Caco-2 (cell line): ENCODE measurements at regions not wholly inside any gene's neighbourhood (a gene's known extent, or its start where the extent isn't known, plus 50 kb on each side); places are given as distances from the start of the nearest gene placed in this dataset.
"Not testable (repeated sequence)": the region's sequence is repeated elsewhere in the genome, so short reads cannot be mapped to it uniquely, and the experiment has no call there.

Experiments
- BruUV-seq: library from RNA; stranded (reverse); fragments of 400-500 nt; replicated peaks from 2 replicates; lab custom pipeline; 2021; lab: Mats Ljungman, UMichigan
- CTCF ChIA-PET: fragments of 300-600 bp; sonication (Branson Sonifier 250); formaldehyde crosslinking; loops from one replicate; lab custom pipeline; 2022; ENCODE audit warnings: antibody characterized with exemption; lab: Charles Lee
- POLR2A ChIA-PET: fragments of 300-600 bp; sonication (Branson Sonifier 250); formaldehyde crosslinking; loops from one replicate; lab custom pipeline; 2022; ENCODE audit warnings: antibody characterized with exemption; lab: Charles Lee
- DNase-seq, 2 experiments: peaks; one replicate each; pipeline versions ENCODE4 v3.0.0 to v3.0.0-alpha.2; 2020 to 2022
- H3K27me3 ChIP-seq: replicated peaks from 2 replicates; pipeline ENCODE4 v1.6.0; 2011; ENCODE audit warnings: low read length; ENCODE audit not compliant: control insufficient read depth, insufficient read depth
- H3K36me3 ChIP-seq: 2 replicates; pipeline ENCODE4 v1.5.1; 2011; ENCODE audit warnings: low read length; ENCODE audit not compliant: control insufficient read depth, insufficient read depth
- H3K4me1 ChIP-seq: fragments of 250-450 bp; sonication (Bioruptor Pico); 2 replicates; pipeline ENCODE4 v1.5.1; 2020; ENCODE audit warnings: mild to moderate bottlenecking
- H3K4me3 ChIP-seq: 2 replicates; pipeline ENCODE4 v1.5.1; 2011; ENCODE audit warnings: low read depth, mild to moderate bottlenecking, control low read depth, low read length
- H3K9me3 ChIP-seq: fragments of 250-450 bp; sonication (Bioruptor Pico); 2 replicates; pipeline ENCODE4 v1.5.1; 2020; ENCODE audit warnings: mild to moderate bottlenecking, moderate library complexity
- H3K27ac Mint-ChIP-seq: one replicate; pipeline ENCODE4 v1.8.0; 2022; ENCODE audit warnings: mixed read lengths; ENCODE audit not compliant: unreplicated experiment
- H3K27me3 Mint-ChIP-seq: one replicate; pipeline ENCODE4 v1.8.0; 2022; ENCODE audit warnings: mixed read lengths; ENCODE audit not compliant: insufficient read depth, unreplicated experiment
- H3K36me3 Mint-ChIP-seq: one replicate; pipeline ENCODE4 v1.8.0; 2022; ENCODE audit warnings: mild to moderate bottlenecking, mixed read lengths; ENCODE audit not compliant: insufficient read depth, unreplicated experiment
- H3K4me1 Mint-ChIP-seq: one replicate; pipeline ENCODE4 v1.8.0; 2022; ENCODE audit warnings: low read depth, mixed read lengths; ENCODE audit not compliant: unreplicated experiment
- H3K4me3 Mint-ChIP-seq: one replicate; pipeline ENCODE4 v1.8.0; 2022; ENCODE audit warnings: mild to moderate bottlenecking, moderate library complexity, mixed read lengths; ENCODE audit not compliant: unreplicated experiment
- H3K9me3 Mint-ChIP-seq: one replicate; pipeline ENCODE4 v1.8.0; 2022; ENCODE audit warnings: mixed read lengths; ENCODE audit not compliant: unreplicated experiment
- intact Hi-C: fragments of 100-400 bp; cut with micrococcal nuclease; formaldehyde crosslinking; loops from one replicate; pipeline ENCODE4 v1.10.0; 2022; ENCODE audit not compliant: unreplicated experiment
- TF ChIP-seq, protein P1 (sequence below), 2 experiments: fragments of 200-600 bp in 1 of 2; IDR thresholded peaks; 1 replicate in 1 of 2; 2 replicates in 1 of 2; pipeline versions ENCODE4 v1.5.1 to v1.8.0; 2011 to 2022; ENCODE audit warnings: antibody characterized with exemption in 1 of 2, control low read depth in 1 of 2, inconsistent platforms in 1 of 2, low read depth in 1 of 2, low read length in 1 of 2, mild to moderate bottlenecking in 1 of 2, moderate library complexity in 1 of 2; ENCODE audit not compliant: insufficient read depth in 1 of 2, severe bottlenecking in 1 of 2, unreplicated experiment in 1 of 2

DNA sequence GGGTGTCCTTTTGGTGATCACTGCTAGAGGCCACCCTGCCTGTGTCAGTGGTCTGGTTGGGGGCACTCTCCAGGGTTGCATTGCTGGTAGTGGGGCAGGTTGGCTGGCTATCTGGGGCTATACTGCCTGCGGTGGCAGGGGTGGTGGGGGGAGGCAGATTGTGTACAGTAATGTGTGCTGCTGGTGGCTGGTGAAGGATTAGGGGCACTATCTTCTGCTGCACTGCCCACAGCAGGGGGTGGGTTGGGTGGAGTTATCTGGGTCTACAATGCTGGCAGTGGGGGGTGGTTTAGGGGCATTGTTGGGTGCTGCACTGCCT, 204.0 kb upstream of the WSB1 start:
- CTCF ChIA-PET, result no interaction called here
- no peaks in the 10 kb centered on the region for H3K9me3 Mint-ChIP-seq

DNA sequence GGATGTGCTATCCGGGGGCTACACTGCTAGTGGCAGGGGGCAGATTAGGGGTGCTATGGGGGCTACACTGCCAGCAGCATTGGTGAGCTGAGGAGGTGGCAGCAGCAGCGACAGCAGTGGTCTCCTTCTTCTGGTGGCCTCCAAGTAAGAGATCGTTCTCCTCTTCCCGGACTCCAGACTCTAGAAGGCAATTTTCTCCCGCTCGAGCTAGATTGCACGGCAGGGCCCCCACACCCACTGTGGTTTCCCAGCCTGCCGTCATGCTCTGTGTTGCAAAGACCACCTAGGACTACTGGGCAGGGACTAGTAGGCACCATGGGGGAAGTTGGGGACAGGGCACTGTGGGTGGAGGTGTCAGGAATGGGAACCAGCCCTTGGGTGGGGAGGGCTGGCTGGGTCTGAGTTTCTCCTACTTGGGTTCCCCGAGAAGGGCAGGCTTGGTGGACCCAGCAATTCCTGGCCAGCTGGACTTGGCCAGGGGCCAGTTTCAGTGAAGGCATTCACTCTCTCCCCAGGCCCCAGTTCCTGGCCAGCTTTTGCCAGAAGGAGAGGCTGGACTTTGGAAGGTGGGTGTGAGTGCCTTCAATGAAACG, 203.4 kb upstream of the WSB1 start:
- Mint-ChIP-seq H3K36me3 (peaks cover 21% of the 10 kb centered on the region), H3K27me3 (peaks cover 10% of the 10 kb centered on the region)
- POLR2A ChIA-PET, H3K4me3 ChIP-seq, H3K4me1 ChIP-seq, H3K9me3 ChIP-seq, CTCF ChIA-PET, H3K4me1 Mint-ChIP-seq, H3K36me3 ChIP-seq, H3K27ac Mint-ChIP-seq, H3K9me3 Mint-ChIP-seq, H3K4me3 Mint-ChIP-seq, intact Hi-C loops, DNase-seq, H3K27me3 ChIP-seq, BruUV-seq: not testable (repeated sequence)

More for the DNA sequence above, 204.0 kb upstream of the WSB1 start:
- no peaks in the 10 kb centered on the region for H3K27me3 ChIP-seq
- H3K27ac Mint-ChIP-seq, result no peak overlapping the region
- no peak for DNase-seq
- TF ChIP-seq, protein P1, sequence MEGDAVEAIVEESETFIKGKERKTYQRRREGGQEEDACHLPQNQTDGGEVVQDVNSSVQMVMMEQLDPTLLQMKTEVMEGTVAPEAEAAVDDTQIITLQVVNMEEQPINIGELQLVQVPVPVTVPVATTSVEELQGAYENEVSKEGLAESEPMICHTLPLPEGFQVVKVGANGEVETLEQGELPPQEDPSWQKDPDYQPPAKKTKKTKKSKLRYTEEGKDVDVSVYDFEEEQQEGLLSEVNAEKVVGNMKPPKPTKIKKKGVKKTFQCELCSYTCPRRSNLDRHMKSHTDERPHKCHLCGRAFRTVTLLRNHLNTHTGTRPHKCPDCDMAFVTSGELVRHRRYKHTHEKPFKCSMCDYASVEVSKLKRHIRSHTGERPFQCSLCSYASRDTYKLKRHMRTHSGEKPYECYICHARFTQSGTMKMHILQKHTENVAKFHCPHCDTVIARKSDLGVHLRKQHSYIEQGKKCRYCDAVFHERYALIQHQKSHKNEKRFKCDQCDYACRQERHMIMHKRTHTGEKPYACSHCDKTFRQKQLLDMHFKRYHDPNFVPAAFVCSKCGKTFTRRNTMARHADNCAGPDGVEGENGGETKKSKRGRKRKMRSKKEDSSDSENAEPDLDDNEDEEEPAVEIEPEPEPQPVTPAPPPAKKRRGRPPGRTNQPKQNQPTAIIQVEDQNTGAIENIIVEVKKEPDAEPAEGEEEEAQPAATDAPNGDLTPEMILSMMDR (IDR thresholded peaks at IDR 0.05; ENCODE audit: insufficient read depth in 1 of 2, low read depth in 1 of 2, low read length in 1 of 2, severe bottlenecking in 1 of 2, unreplicated experiment in 1 of 2), result no peak
- POLR2A ChIA-PET, result no interaction called here
- H3K4me1 ChIP-seq, result no peaks in the 10 kb centered on the region
- intact Hi-C loops, result loop anchor here (5.0 kb wide), 1 partner anchor 38 kb away; no protein-coding TSS in a partner anchor
- H3K4me3 Mint-ChIP-seq, result no peak overlapping the region
- H3K4me1 Mint-ChIP-seq, result no peaks in the 10 kb centered on the region
- H3K27me3 Mint-ChIP-seq, result peaks cover 12% of the 10 kb centered on the region
- H3K36me3 Mint-ChIP-seq, result peaks cover 21% of the 10 kb centered on the region
- H3K9me3 ChIP-seq, result no peaks in the 10 kb centered on the region
- H3K36me3 ChIP-seq, result no peaks in the 10 kb centered on the region
- BruUV-seq, result no TSS peak
- H3K4me3 ChIP-seq, result no peak overlapping the region

DNA sequence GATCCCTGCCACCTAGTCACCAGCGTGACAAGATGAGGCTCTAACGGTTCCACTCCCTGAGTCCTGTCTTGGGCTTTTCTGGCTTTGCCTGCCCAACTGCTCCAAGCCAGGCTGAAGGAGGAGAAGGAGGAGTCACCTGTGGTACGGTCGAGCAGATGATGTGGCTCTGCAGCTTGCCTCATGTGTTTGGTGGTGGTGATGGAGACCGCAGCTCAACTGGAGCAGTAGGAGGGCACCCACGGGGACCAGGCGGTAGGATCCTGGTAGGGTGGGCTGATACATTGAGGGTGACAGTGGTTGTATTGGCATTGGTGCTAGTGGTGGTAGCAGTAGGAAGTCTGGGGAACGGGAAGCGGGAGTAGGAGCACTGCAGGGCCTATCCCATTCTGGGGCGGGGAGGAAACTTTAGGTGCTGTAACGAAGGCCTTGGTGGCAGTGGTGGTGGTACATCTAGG, 202.8 kb upstream of the WSB1 start:
- H3K36me3 Mint-ChIP-seq, result peaks cover 21% of the 10 kb centered on the region
- intact Hi-C loops, result no loop called here
- H3K27ac Mint-ChIP-seq, result no peak overlapping the region
- no peaks in the 10 kb centered on the region for H3K4me1 ChIP-seq
- H3K9me3 Mint-ChIP-seq, result no peaks in the 10 kb centered on the region
- H3K4me3 Mint-ChIP-seq, result no peak overlapping the region
- H3K27me3 Mint-ChIP-seq, result peaks cover 10% of the 10 kb centered on the region
- no peaks in the 10 kb centered on the region for H3K27me3 ChIP-seq
- no TSS peak for BruUV-seq
- TF ChIP-seq, protein P1 (IDR thresholded peaks at IDR 0.05; ENCODE audit: insufficient read depth in 1 of 2, low read depth in 1 of 2, low read length in 1 of 2, severe bottlenecking in 1 of 2, unreplicated experiment in 1 of 2), result no peak
- ChIA-PET CTCF (no interaction called here), POLR2A (no interaction called here)
- no peak overlapping the region for H3K4me3 ChIP-seq
- H3K4me1 Mint-ChIP-seq, result no peaks in the 10 kb centered on the region
- no peaks in the 10 kb centered on the region for H3K36me3 ChIP-seq
- H3K9me3 ChIP-seq, result no peaks in the 10 kb centered on the region
- no peak for DNase-seq

DNA sequence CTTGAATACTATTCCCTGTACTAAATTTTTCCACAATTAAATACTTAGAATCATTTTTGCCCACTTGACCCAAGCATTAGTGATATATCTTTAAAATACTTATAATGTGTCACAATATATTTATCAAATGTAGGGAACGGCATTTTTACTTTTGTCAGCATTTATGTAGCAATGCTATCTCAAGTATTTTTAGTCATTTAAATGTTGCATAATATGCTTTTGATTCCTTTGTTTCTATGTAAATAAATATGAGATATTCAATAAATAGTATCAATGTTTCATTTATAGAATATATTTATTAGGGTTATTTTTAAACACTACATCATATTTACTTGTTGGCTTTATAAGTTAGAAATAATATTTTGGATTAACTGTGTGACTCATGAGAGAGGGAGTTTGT, 199.7 kb upstream of the WSB1 start:
- H3K4me3 ChIP-seq, H3K9me3 ChIP-seq, H3K4me1 ChIP-seq, DNase-seq, BruUV-seq, H3K9me3 Mint-ChIP-seq, H3K4me1 Mint-ChIP-seq, intact Hi-C loops, H3K36me3 ChIP-seq, H3K27me3 Mint-ChIP-seq, H3K27me3 ChIP-seq, CTCF ChIA-PET, H3K27ac Mint-ChIP-seq, POLR2A ChIA-PET, H3K4me3 Mint-ChIP-seq: not testable (repeated sequence)
- H3K36me3 Mint-ChIP-seq, result peaks cover 16% of the 10 kb centered on the region

DNA sequence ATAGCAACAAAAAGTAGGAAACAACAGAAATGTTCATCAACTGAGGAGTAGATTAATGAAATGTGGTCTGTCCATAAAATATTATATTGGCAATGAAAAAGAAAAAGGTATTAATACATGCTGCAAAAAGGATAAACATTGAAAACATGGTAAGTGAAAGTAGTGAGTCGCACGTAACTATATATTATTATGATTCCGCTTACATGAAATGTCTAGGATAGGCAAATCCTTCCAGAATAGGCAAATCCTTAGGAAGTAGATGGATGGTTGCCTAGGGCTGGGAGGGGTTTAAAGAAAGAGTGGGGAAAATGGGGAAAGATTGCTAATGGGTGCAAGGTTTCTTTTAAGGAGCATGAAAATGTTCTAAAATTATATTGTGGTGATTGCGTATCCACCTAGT, 198.1 kb upstream of the WSB1 start:
- POLR2A ChIA-PET, CTCF ChIA-PET, H3K4me1 Mint-ChIP-seq, H3K4me3 Mint-ChIP-seq, H3K27me3 Mint-ChIP-seq, intact Hi-C loops, H3K27ac Mint-ChIP-seq, H3K4me1 ChIP-seq, DNase-seq, H3K9me3 ChIP-seq, H3K27me3 ChIP-seq, H3K9me3 Mint-ChIP-seq, H3K36me3 ChIP-seq, H3K4me3 ChIP-seq, BruUV-seq: not testable (repeated sequence)
- H3K36me3 Mint-ChIP-seq, result peaks cover 11% of the 10 kb centered on the region

DNA sequence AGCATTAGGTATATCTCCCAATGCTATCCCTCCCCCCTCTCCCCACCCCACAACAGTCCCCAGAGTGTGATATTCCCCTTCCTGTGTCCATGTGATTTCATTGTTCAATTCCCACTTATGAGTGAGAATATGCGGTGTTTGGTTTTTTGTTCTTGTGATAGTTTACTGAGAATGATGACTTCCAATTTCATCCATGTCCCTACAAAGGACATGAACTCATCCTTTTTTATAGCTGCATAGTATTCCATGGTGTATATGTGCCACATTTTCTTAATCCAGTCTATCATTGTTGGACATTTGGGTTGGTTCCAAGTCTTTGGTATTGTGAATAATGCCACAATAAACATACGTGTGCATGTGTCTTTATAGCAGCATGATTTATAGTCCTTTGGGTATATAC, 194.6 kb upstream of the WSB1 start:
- H3K9me3 ChIP-seq, H3K4me3 Mint-ChIP-seq, BruUV-seq, DNase-seq, POLR2A ChIA-PET, H3K36me3 ChIP-seq, CTCF ChIA-PET, H3K4me1 ChIP-seq, H3K4me3 ChIP-seq, H3K4me1 Mint-ChIP-seq, H3K27me3 ChIP-seq, H3K27me3 Mint-ChIP-seq, H3K27ac Mint-ChIP-seq, H3K9me3 Mint-ChIP-seq, intact Hi-C loops, H3K36me3 Mint-ChIP-seq: not testable (repeated sequence)
